Right lobe of liver (tissue), 4 donors: ENCODE measurements at regions not wholly inside any gene's neighbourhood (a gene's known extent, or its start where the extent isn't known, plus 50 kb on each side); places are given as distances from the start of the nearest gene placed in this dataset.

Experiments used
- CTCF ChIP-seq, 4 donors: fragments of 200-600 bp in 3 of 4; fragments of 450-650 bp in 1 of 4; IDR thresholded peaks; one replicate each; pipeline versions ENCODE4 v1.5.1 to v1.8.0; 2016 to 2022; ENCODE audit warnings: antibody characterized with exemption in 4 of 4, mild to moderate bottlenecking in 2 of 4
- POLR2A ChIP-seq: fragments of 450-650 bp; IDR thresholded peaks from one replicate; pipeline ENCODE4 v1.6.1; 2017; ENCODE audit warnings: antibody characterized with exemption, mild to moderate bottlenecking
- donor health status: DM: no; HTN: no; CAD: no.
- donor health status: DM: no; HTN: no; CAD: no.
- donor health status: DM: no; HTN: yes; CAD: no.

- TF ChIP-seq CTCF (IDR thresholded peaks at IDR 0.05) (no peak), POLR2A (no peak)
These were observed 250.0 kb upstream of the NDST3 start for GRCh38 chr4:117784266-117784665.
